ENCODE measurements at regions not wholly inside any gene's neighbourhood (a gene's known extent, or its start where the extent isn't known, plus 50 kb on each side); places are given as distances from the start of the nearest gene placed in this dataset.

- TF ChIP-seq CTCF (IDR thresholded peaks at IDR 0.05) (no peak), POLR2A (IDR thresholded peaks at IDR 0.05) (no peak)
These were observed 251.3 kb upstream of the CHRM2 start for GRCh38 chr7:136617176-136617575.

All from prostate gland (tissue), 2 donors.